ENCODE measurements at regions not wholly inside any gene's neighbourhood (a gene's known extent, or its start where the extent isn't known, plus 50 kb on each side); places are given as distances from the start of the nearest gene placed in this dataset.

- TF ChIP-seq POLR2A (IDR thresholded peaks at IDR 0.05; ENCODE audit: low read length) = no peak
- TF ChIP-seq BCL3 (IDR thresholded peaks at IDR 0.05) = no peak
- TF ChIP-seq, protein P1, sequence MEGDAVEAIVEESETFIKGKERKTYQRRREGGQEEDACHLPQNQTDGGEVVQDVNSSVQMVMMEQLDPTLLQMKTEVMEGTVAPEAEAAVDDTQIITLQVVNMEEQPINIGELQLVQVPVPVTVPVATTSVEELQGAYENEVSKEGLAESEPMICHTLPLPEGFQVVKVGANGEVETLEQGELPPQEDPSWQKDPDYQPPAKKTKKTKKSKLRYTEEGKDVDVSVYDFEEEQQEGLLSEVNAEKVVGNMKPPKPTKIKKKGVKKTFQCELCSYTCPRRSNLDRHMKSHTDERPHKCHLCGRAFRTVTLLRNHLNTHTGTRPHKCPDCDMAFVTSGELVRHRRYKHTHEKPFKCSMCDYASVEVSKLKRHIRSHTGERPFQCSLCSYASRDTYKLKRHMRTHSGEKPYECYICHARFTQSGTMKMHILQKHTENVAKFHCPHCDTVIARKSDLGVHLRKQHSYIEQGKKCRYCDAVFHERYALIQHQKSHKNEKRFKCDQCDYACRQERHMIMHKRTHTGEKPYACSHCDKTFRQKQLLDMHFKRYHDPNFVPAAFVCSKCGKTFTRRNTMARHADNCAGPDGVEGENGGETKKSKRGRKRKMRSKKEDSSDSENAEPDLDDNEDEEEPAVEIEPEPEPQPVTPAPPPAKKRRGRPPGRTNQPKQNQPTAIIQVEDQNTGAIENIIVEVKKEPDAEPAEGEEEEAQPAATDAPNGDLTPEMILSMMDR (IDR thresholded peaks at IDR 0.05) = no peak
- TF ChIP-seq USF2 (IDR thresholded peaks at IDR 0.05) = no peak
- TF ChIP-seq MYC (IDR thresholded peaks at IDR 0.05; ENCODE audit: borderline replicate concordance, low read length) = no peak
- no peak for TF ChIP-seq BHLHE40 (IDR thresholded peaks at IDR 0.05; ENCODE audit: low read depth, low read length)
- TF ChIP-seq CEBPB (IDR thresholded peaks at IDR 0.05) = no peak
- no peak for TF ChIP-seq MAZ (IDR thresholded peaks at IDR 0.05; ENCODE audit: borderline replicate concordance, low read depth, low read length)
- no peak for TF ChIP-seq MAX (IDR thresholded peaks at IDR 0.05)
- no peak for TF ChIP-seq EP300 (IDR thresholded peaks at IDR 0.05)
- no peak for TF ChIP-seq ZSCAN20 (CRISPR knock-in tag; IDR thresholded peaks at IDR 0.05)
- TF ChIP-seq ESRRA (IDR thresholded peaks at IDR 0.05; ENCODE audit: borderline replicate concordance, low read length) = no peak
- no peak for TF ChIP-seq RFX5 (IDR thresholded peaks at IDR 0.05)
- no peak for TF ChIP-seq PHF8 (IDR thresholded peaks at IDR 0.05; ENCODE audit: borderline replicate concordance, low read depth)
These were observed 112.3 kb upstream of the MARCKS start for GRCh38 chr6:113744861-113745260.

Data from A549 (cell line).